Astrocyte (in vitro differentiated cells and primary cell): ENCODE measurements at regions not wholly inside any gene's neighbourhood (a gene's known extent, or its start where the extent isn't known, plus 50 kb on each side); places are given as distances from the start of the nearest gene placed in this dataset.

Experiments used
- DNase-seq: peaks from one replicate; pipeline ENCODE4 v3.0.0-alpha.2; 2010; ENCODE audit warnings: low read depth
- FAIRE-seq: peaks from 2 replicates; lab custom pipeline; 2011; peaks lifted over from hg19 to GRCh38; lab: Jason Lieb, UNC
- H2AFZ ChIP-seq: 2 replicates; pipeline ENCODE4 v1.6.0; 2012; ENCODE audit warnings: low read depth, low read length, inconsistent platforms
- H3K27ac ChIP-seq: 2 replicates; pipeline ENCODE4 v1.5.1; 2011; ENCODE audit warnings: low read depth, low read length, inconsistent platforms
- H3K27me3 ChIP-seq: 2 replicates; pipeline ENCODE4 v1.6.0; 2011; ENCODE audit warnings: low read length, inconsistent platforms; ENCODE audit not compliant: insufficient read depth
- H3K36me3 ChIP-seq: 2 replicates; pipeline ENCODE4 v1.5.1; 2011; ENCODE audit warnings: low read length, inconsistent platforms; ENCODE audit not compliant: insufficient read depth
- H3K4me1 ChIP-seq: 2 replicates; pipeline ENCODE4 v1.5.1; 2011; ENCODE audit warnings: low read length, inconsistent platforms; ENCODE audit not compliant: insufficient read depth
- H3K4me2 ChIP-seq: 2 replicates; pipeline ENCODE4 v1.6.0; 2012; ENCODE audit warnings: low read length, inconsistent platforms
- H3K4me3 ChIP-seq: 2 replicates; pipeline ENCODE4 v1.5.1; 2011; ENCODE audit warnings: low read depth, mild to moderate bottlenecking, low read length, inconsistent platforms; ENCODE audit not compliant: insufficient read depth
- H3K79me2 ChIP-seq: 2 replicates; pipeline ENCODE4 v1.6.0; 2012; ENCODE audit warnings: mild to moderate bottlenecking, low read length, inconsistent platforms; ENCODE audit not compliant: insufficient read depth
- H3K9ac ChIP-seq: 2 replicates; pipeline ENCODE4 v1.6.0; 2012; ENCODE audit warnings: mild to moderate bottlenecking, low read length, inconsistent platforms
- H3K9me3 ChIP-seq: 2 replicates; pipeline ENCODE4 v1.5.1; 2012; ENCODE audit warnings: low read depth, mild to moderate bottlenecking, low read length, inconsistent platforms; ENCODE audit not compliant: insufficient read depth
- H4K20me1 ChIP-seq: 2 replicates; pipeline ENCODE4 v1.6.0; 2012; ENCODE audit warnings: low read length, inconsistent platforms; ENCODE audit not compliant: insufficient read depth
- H3K27ac Mint-ChIP-seq: one replicate; pipeline ENCODE4 v1.8.0; 2021; ENCODE audit warnings: mild to moderate bottlenecking, mixed read lengths; ENCODE audit not compliant: unreplicated experiment
- H3K27me3 Mint-ChIP-seq: one replicate; pipeline ENCODE4 v1.8.0; 2021; ENCODE audit warnings: low read depth, mixed read lengths; ENCODE audit not compliant: unreplicated experiment
- H3K36me3 Mint-ChIP-seq: one replicate; pipeline ENCODE4 v1.8.0; 2021; ENCODE audit warnings: low read depth, mixed read lengths; ENCODE audit not compliant: unreplicated experiment
- H3K4me1 Mint-ChIP-seq: one replicate; pipeline ENCODE4 v1.8.0; 2021; ENCODE audit warnings: low read depth, mixed read lengths; ENCODE audit not compliant: unreplicated experiment
- H3K4me3 Mint-ChIP-seq: one replicate; pipeline ENCODE4 v1.8.0; 2021; ENCODE audit warnings: mild to moderate bottlenecking, moderate library complexity, mixed read lengths; ENCODE audit not compliant: unreplicated experiment
- H3K9me3 Mint-ChIP-seq: one replicate; pipeline ENCODE4 v1.8.0; 2021; ENCODE audit warnings: mild to moderate bottlenecking, mixed read lengths; ENCODE audit not compliant: unreplicated experiment
- CTCF ChIP-seq: IDR thresholded peaks from 2 replicates; pipeline ENCODE4 v1.5.1; 2011; ENCODE audit warnings: low read depth, mild to moderate bottlenecking, inconsistent platforms, low read length, moderate library complexity; ENCODE audit not compliant: insufficient read depth
- EZH2 ChIP-seq: IDR thresholded peaks from 2 replicates; pipeline ENCODE4 v1.6.1; 2012; ENCODE audit warnings: mild to moderate bottlenecking, low read length, inconsistent platforms; ENCODE audit not compliant: insufficient read depth

- FAIRE-seq: no peak
- no peak overlapping the region for H3K27ac Mint-ChIP-seq
Observed at GRCh38 chr6:166851426-166851825, 104.9 kb downstream of the RNASET2 start.

GRCh38 chr6:166850677-166851076 is 105.7 kb downstream of the RNASET2 start:
- no peaks in the 10 kb centered on the region for H3K27me3 ChIP-seq
- no peaks in the 10 kb centered on the region for H3K36me3 ChIP-seq
- no peak overlapping the region for H3K4me3 ChIP-seq
- no peak overlapping the region for H3K9ac ChIP-seq
- no peak overlapping the region for H3K27ac ChIP-seq
- Mint-ChIP-seq H3K36me3 (peaks cover 2% of the 10 kb centered on the region), H3K4me3 (no peak overlapping the region), H3K9me3 (peaks cover 5% of the 10 kb centered on the region), H3K27ac (no peak overlapping the region), H3K4me1 (no peaks in the 10 kb centered on the region), H3K27me3 (peaks cover 2% of the 10 kb centered on the region)
- no peak overlapping the region for H2AFZ ChIP-seq
- no peak for FAIRE-seq
- no peaks in the 10 kb centered on the region for H3K4me1 ChIP-seq
- no peak overlapping the region for H3K4me2 ChIP-seq
- H3K79me2 ChIP-seq: no peaks in the 10 kb centered on the region
- H3K9me3 ChIP-seq: no peaks in the 10 kb centered on the region
- no peaks in the 10 kb centered on the region for H4K20me1 ChIP-seq
- no peak for TF ChIP-seq CTCF
- DNase-seq: no peak

More at GRCh38 chr6:166851426-166851825, 104.9 kb downstream of the RNASET2 start:
- H3K4me1 Mint-ChIP-seq: no peaks in the 10 kb centered on the region
- Histone ChIP-seq H3K9me3 (no peaks in the 10 kb centered on the region), H3K27me3 (no peaks in the 10 kb centered on the region), H4K20me1 (no peaks in the 10 kb centered on the region), H2AFZ (no peak overlapping the region), H3K4me2 (no peak overlapping the region), H3K27ac (no peak overlapping the region), H3K9ac (no peak overlapping the region), H3K36me3 (no peaks in the 10 kb centered on the region), H3K4me1 (no peaks in the 10 kb centered on the region), H3K79me2 (no peaks in the 10 kb centered on the region), H3K4me3 (no peak overlapping the region)
- no peaks in the 10 kb centered on the region for H3K27me3 Mint-ChIP-seq
- no peaks in the 10 kb centered on the region for H3K9me3 Mint-ChIP-seq
- TF ChIP-seq EZH2: no peak
- peaks cover 3% of the 10 kb centered on the region for H3K36me3 Mint-ChIP-seq
- H3K4me3 Mint-ChIP-seq: no peak overlapping the region
- DNase-seq: no peak

- no peak overlapping the region for H3K4me3 Mint-ChIP-seq
- FAIRE-seq (no peak), DNase-seq (no peak)
- H3K27me3 Mint-ChIP-seq: peaks cover 2% of the 10 kb centered on the region
- Histone ChIP-seq H2AFZ (no peak overlapping the region), H3K4me2 (no peak overlapping the region), H3K27ac (no peak overlapping the region), H3K36me3 (no peaks in the 10 kb centered on the region), H3K4me1 (no peaks in the 10 kb centered on the region), H3K9me3 (no peaks in the 10 kb centered on the region), H3K4me3 (no peak overlapping the region), H3K9ac (no peak overlapping the region), H3K79me2 (no peaks in the 10 kb centered on the region), H3K27me3 (no peaks in the 10 kb centered on the region), H4K20me1 (no peaks in the 10 kb centered on the region)
- no peak for TF ChIP-seq EZH2
- no peak for TF ChIP-seq CTCF
- H3K27ac Mint-ChIP-seq: no peak overlapping the region
- peaks cover 2% of the 10 kb centered on the region for H3K36me3 Mint-ChIP-seq
- H3K4me1 Mint-ChIP-seq: no peaks in the 10 kb centered on the region
- peaks cover 5% of the 10 kb centered on the region for H3K9me3 Mint-ChIP-seq
Observed at GRCh38 chr6:166849749-166850183, 106.6 kb downstream of the RNASET2 start.
